HCT116 (cell line): ENCODE measurements at regions not wholly inside any gene's neighbourhood (a gene's known extent, or its start where the extent isn't known, plus 50 kb on each side); places are given as distances from the start of the nearest gene placed in this dataset.

ENCODE experiments used
- ATAC-seq: fragments of 200-7000 bp; cut with Tn5 transposase; 2 replicates; pipeline ENCODE4 v1.9.1; 2020; ENCODE audit warnings: mild to moderate bottlenecking, moderate library complexity
- BruUV-seq: library from RNA; stranded (reverse); fragments of 400-500 nt; replicated peaks from 2 replicates; lab custom pipeline; 2021; lab: Mats Ljungman, UMichigan
- CTCF ChIA-PET: fragments of 300-600 bp; sonication (Branson Sonifier 250); formaldehyde crosslinking; loops from one replicate; lab custom pipeline; 2021; ENCODE audit warnings: antibody characterized with exemption; lab: Charles Lee
- POLR2A ChIA-PET: fragments of 300-600, 350-600 bp; sonication (Branson Sonifier 250); formaldehyde crosslinking; loops from one replicate; lab custom pipeline; 2021; ENCODE audit warnings: antibody characterized with exemption; lab: Charles Lee
- RAD21 ChIA-PET, 2 experiments: fragments of 300-600 bp; sonication (Branson Sonifier 250); formaldehyde crosslinking; loops; one replicate each; lab custom pipeline; 2023; ENCODE audit warnings: low total read pairs in 2 of 2; ENCODE audit not compliant: uncharacterized antibody in 2 of 2, unreplicated experiment in 2 of 2, low non-redundant PET in 1 of 2; lab: Charles Lee
- DNase-seq: peaks from one replicate; pipeline ENCODE4 v3.0.0-alpha.2; 2010; ENCODE audit warnings: low read depth, low spot score
- H2AFZ ChIP-seq: fragments of 200-600 bp; shearing (Covaris generic), sonication (generic); 2 replicates; pipeline ENCODE4 v1.6.1; 2017; ENCODE audit warnings: low read depth, mixed run types, mixed read lengths, antibody characterized with exemption, low read length; ENCODE audit not compliant: poor library complexity, severe bottlenecking
- H3K27ac ChIP-seq: 2 replicates; pipeline ENCODE4 v1.5.1; 2012; ENCODE audit warnings: low read depth, low read length
- H3K27me3 ChIP-seq: fragments of 200-600 bp; sonication (generic); 2 replicates; pipeline ENCODE4 v1.6.1; 2016; ENCODE audit warnings: mixed run types, low read length, mixed read lengths; ENCODE audit not compliant: insufficient read depth
- H3K36me3 ChIP-seq, 2 experiments: fragments of 200-500 bp in 1 of 2; fragments of 200-600 bp in 1 of 2; sonication (Bioruptor generic) in 1 of 2; sonication (generic) in 1 of 2; 2 replicates each; pipeline versions ENCODE4 v1.5.1 to v1.6.1; 2014 to 2016; ENCODE audit warnings: low read length in 2 of 2, inconsistent platforms in 1 of 2, mixed read lengths in 1 of 2, mixed run types in 1 of 2; ENCODE audit not compliant: insufficient read depth in 2 of 2, control insufficient read depth in 1 of 2
- H3K4me1 ChIP-seq, 2 experiments: fragments of 200-600 bp in 1 of 2; sonication (generic) in 1 of 2; 2 replicates each; pipeline versions ENCODE4 v1.5.1 to v1.6.1; 2012 to 2017; ENCODE audit warnings: low read length in 2 of 2, inconsistent platforms in 1 of 2, mild to moderate bottlenecking in 1 of 2, mixed read lengths in 1 of 2, mixed run types in 1 of 2, moderate library complexity in 1 of 2; ENCODE audit not compliant: insufficient read depth in 2 of 2, control insufficient read depth in 1 of 2
- H3K4me2 ChIP-seq: fragments of 200-600 bp; sonication (generic); 2 replicates; pipeline ENCODE4 v1.6.1; 2017; ENCODE audit warnings: mixed run types, low read length, mixed read lengths
- H3K4me3 ChIP-seq, 2 experiments: fragments of 200-600 bp in 1 of 2; sonication (generic) in 1 of 2; replicated peaks in 1 of 2; 2 replicates each; pipeline ENCODE4 v1.5.1; 2011 to 2016; ENCODE audit warnings: low read length in 2 of 2, control low read depth in 1 of 2, low read depth in 1 of 2, mild to moderate bottlenecking in 1 of 2, mixed read lengths in 1 of 2, mixed run types in 1 of 2
- H3K79me2 ChIP-seq: fragments of 200-600 bp; sonication (generic); 2 replicates; pipeline ENCODE4 v1.6.1; 2017; ENCODE audit warnings: mild to moderate bottlenecking, mixed run types, low read length, moderate library complexity, mixed read lengths; ENCODE audit not compliant: insufficient read depth
- H3K9ac ChIP-seq: fragments of 200-600 bp; sonication (generic); 2 replicates; pipeline ENCODE4 v1.6.1; 2016; ENCODE audit warnings: low read length, mixed read lengths
- H3K9me2 ChIP-seq: fragments of 200-600 bp; sonication (generic), shearing (Covaris generic); 2 replicates; pipeline ENCODE4 v1.6.1; 2017; ENCODE audit warnings: mixed run types, mild to moderate bottlenecking, moderate library complexity; ENCODE audit not compliant: insufficient read depth
- H3K9me3 ChIP-seq, 2 experiments: fragments of 200-500 bp in 1 of 2; fragments of 200-600 bp in 1 of 2; sonication (Bioruptor generic) in 1 of 2; sonication (generic) in 1 of 2; 2 replicates each; pipeline ENCODE4 v1.6.1; 2014 to 2017; ENCODE audit warnings: low read length in 2 of 2, mixed read lengths in 2 of 2, inconsistent platforms in 1 of 2, low read depth in 1 of 2, mild to moderate bottlenecking in 1 of 2, mixed run types in 1 of 2, moderate library complexity in 1 of 2; ENCODE audit not compliant: control insufficient read depth in 1 of 2, insufficient read depth in 1 of 2
- H4K20me1 ChIP-seq: fragments of 200-600 bp; sonication (generic), shearing (Covaris generic); 2 replicates; pipeline ENCODE4 v1.6.1; 2017; ENCODE audit warnings: mixed run types, mild to moderate bottlenecking, moderate library complexity; ENCODE audit not compliant: insufficient read depth
- EZH2 ChIP-seq: fragments of 200-600 bp; sonication (generic); IDR thresholded peaks from 2 replicates; pipeline ENCODE4 v1.6.1; 2017; ENCODE audit warnings: antibody characterized with exemption, mixed run types
- JUND ChIP-seq: IDR thresholded peaks from 2 replicates; pipeline ENCODE4 v1.6.1; 2012
- TCF7L2 ChIP-seq: IDR thresholded peaks from 2 replicates; pipeline ENCODE4 v1.7.0; 2011; ENCODE audit warnings: borderline replicate concordance, inconsistent platforms; ENCODE audit not compliant: insufficient read depth, insufficient read length; ENCODE audit errors: extremely low read depth
- ZNF274 ChIP-seq: fragments of 200-500 bp; sonication (Bioruptor generic); IDR thresholded peaks from 2 replicates; pipeline ENCODE4 v1.6.1; 2014; ENCODE audit warnings: mild to moderate bottlenecking, low read depth, low read length, inconsistent platforms
- intact Hi-C: fragments of 100-400 bp; cut with micrococcal nuclease; formaldehyde crosslinking; loops from 2 replicates; pipeline ENCODE4 v1.10.0; 2022

DNA sequence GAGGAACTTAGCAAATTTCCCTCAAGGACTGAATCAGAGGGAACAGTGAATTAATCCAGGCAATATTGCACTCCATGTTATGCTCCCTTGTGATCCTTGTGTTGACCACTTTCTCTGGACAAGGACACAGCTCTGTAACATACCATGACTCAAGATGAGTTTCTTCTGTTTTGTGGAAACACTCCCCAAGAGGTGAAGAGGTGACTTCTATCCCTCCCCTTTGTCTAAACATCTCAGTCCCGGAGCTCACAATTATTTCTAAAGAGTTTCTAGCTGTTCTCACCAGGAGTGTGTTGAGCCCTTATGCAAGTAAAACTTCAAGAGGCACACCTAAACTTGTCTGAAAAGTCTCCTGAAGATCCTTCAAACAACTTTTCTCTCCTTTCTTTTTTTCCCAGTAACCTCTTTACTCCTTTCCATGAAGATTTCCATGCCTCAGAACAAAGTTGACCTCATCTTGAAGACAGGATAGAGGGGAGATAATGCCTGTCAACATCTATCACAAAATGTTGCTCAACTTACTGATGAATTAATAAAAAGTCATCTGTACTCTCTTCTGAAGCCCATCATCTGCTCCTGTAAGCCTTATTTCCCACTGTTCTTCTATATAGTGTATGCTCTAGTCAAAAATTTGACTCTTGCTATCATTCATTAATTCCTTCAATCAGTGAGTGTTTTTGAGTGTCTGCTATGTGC lies 429.1 kb downstream of the SPRY1 start:
- H4K20me1 ChIP-seq = no peaks in the 10 kb centered on the region
- BruUV-seq = no TSS peak
- no peak for TF ChIP-seq JUND
- no peak for TF ChIP-seq ZNF274
- no peak for DNase-seq
- ChIA-PET RAD21 (no interaction called here), CTCF (no interaction called here), POLR2A (no interaction called here)
- no peaks in the 10 kb centered on the region for H3K79me2 ChIP-seq
- H3K4me1 ChIP-seq = no peaks in the 10 kb centered on the region
- H3K36me3 ChIP-seq = no peaks in the 10 kb centered on the region
- H3K9me2 ChIP-seq = no peaks in the 10 kb centered on the region
- no peak overlapping the region for H2AFZ ChIP-seq
- no peak overlapping the region for H3K4me2 ChIP-seq
- H3K27ac ChIP-seq = no peak overlapping the region
- intact Hi-C loops = no loop called here
- no peak for ATAC-seq
- no peak overlapping the region for H3K9ac ChIP-seq
- no peaks in the 10 kb centered on the region for H3K27me3 ChIP-seq
- H3K4me3 ChIP-seq = no peak overlapping the region
- no peaks in the 10 kb centered on the region for H3K9me3 ChIP-seq

DNA sequence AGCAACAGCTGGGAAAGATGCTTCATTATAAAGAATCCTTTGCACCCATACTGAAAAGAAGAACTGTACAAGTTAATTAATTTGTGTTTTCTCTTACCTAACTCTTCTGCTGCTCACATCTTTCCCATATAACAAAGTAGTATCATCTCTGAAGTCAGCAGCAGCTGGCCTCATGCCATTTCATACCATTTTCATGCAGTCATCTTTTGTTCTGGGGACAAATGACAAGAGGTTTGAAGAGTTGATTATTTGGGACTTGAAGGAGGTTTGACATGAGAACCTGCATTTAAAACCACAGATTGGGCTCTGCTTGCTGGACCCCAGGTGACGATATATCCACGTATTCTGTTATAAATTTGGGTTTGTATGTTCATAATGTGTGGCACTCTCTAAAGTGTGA lies 430.3 kb downstream of the SPRY1 start:
- Histone ChIP-seq H3K9me2 (no peaks in the 10 kb centered on the region), H2AFZ (no peak overlapping the region), H3K36me3 (no peaks in the 10 kb centered on the region), H3K27ac (no peak overlapping the region), H3K4me2 (no peak overlapping the region)
- ChIA-PET POLR2A (no interaction called here), CTCF (no interaction called here), RAD21 (no interaction called here)
- no peak for ATAC-seq
- TF ChIP-seq EZH2 (no peak), TCF7L2 (no peak)
- TF ChIP-seq, all 23 proteins: peak for 0
- H4K20me1 ChIP-seq = no peaks in the 10 kb centered on the region
- H3K27me3 ChIP-seq = no peaks in the 10 kb centered on the region
- H3K9me3 ChIP-seq = no peaks in the 10 kb centered on the region
- no peak overlapping the region for H3K4me3 ChIP-seq
- H3K9ac ChIP-seq = no peak overlapping the region
- BruUV-seq = no TSS peak
- no peak for DNase-seq
- intact Hi-C loops = no loop called here
- no peaks in the 10 kb centered on the region for H3K4me1 ChIP-seq
- H3K79me2 ChIP-seq = no peaks in the 10 kb centered on the region
